ENCODE measurements at regions not wholly inside any gene's neighbourhood (a gene's known extent, or its start where the extent isn't known, plus 50 kb on each side); places are given as distances from the start of the nearest gene placed in this dataset.

- no peak for TF ChIP-seq CTCF (IDR thresholded peaks at IDR 0.05; ENCODE audit: insufficient read depth, low read depth, low read length, missing control alignments)
- DNase-seq (ENCODE audit: low read depth): no peak
- no peak overlapping the region for H3K4me3 ChIP-seq (ENCODE audit: low read depth, low read length)
These were observed 386.2 kb upstream of the SLC30A5 start for GRCh38 chr5:68707575-68707974.

- H3K4me3 ChIP-seq (ENCODE audit: low read depth, low read length): no peak overlapping the region
- DNase-seq (ENCODE audit: low read depth): no peak
- no peak for TF ChIP-seq CTCF (IDR thresholded peaks at IDR 0.05; ENCODE audit: insufficient read depth, low read depth, low read length, missing control alignments)
These were observed 385.5 kb upstream of the SLC30A5 start for GRCh38 chr5:68708156-68708841.

GRCh38 chr5:68708842-68709170, 385.0 kb upstream of the SLC30A5 start:
- no peak for DNase-seq (ENCODE audit: low read depth)
- no peak overlapping the region for H3K4me3 ChIP-seq (ENCODE audit: low read depth, low read length)
- no peak for TF ChIP-seq CTCF (IDR thresholded peaks at IDR 0.05; ENCODE audit: insufficient read depth, low read depth, low read length, missing control alignments)

DNA sequence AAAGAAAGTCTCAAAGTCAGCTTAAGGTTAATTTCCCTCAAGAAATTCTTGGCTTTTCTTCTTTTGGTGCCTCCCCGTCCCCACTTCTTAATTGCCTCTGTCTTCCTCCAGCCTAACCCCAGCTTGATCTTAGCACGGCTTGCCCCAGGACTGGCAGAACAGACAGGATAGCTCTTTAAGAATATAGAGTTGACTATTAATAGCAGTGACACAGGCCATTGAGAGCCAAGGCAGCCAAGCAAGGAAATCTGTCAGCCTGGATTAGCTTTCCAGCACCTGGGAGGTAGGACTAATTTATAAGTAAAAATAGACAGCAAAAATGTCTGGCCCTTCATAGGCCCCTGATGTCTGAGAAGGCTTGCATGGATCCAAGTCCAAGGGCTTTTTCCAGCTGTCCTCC, 384.6 kb upstream of the SLC30A5 start:
- no peak overlapping the region for H3K4me3 ChIP-seq (ENCODE audit: low read depth, low read length)
- TF ChIP-seq CTCF (IDR thresholded peaks at IDR 0.05; ENCODE audit: insufficient read depth, low read depth, low read length, missing control alignments): no peak
- no peak for DNase-seq (ENCODE audit: low read depth)

DNA sequence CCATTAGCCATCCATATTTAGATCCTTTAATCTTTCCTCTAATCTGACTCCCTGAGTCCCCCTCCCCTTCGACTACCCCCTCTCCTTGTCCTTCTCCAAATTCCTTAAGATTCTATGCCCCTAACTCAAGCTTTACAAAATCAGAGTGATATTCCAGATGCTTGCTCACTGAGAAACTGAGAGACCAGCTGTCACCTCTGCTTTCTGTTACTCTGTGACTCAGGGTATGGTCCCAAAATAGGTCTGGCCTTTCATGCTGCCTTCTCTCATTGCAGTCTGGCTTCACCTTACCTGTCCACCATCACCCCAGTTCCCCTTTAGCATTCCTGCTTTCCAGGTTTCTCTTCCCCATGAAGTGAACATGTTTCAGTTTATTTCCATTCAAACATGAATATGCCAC, 383.3 kb upstream of the SLC30A5 start:
- H3K4me3 ChIP-seq (ENCODE audit: low read depth, low read length): no peak overlapping the region
- TF ChIP-seq CTCF (IDR thresholded peaks at IDR 0.05; ENCODE audit: insufficient read depth, low read depth, low read length, missing control alignments): no peak
- peak; percentile 44 for DNase-seq (ENCODE audit: low read depth)

GRCh38 chr5:68711293-68712200, 382.3 kb upstream of the SLC30A5 start:
- TF ChIP-seq CTCF (IDR thresholded peaks at IDR 0.05; ENCODE audit: insufficient read depth, low read depth, low read length, missing control alignments): no peak
- peak overlapping the region; percentile 16 for H3K4me3 ChIP-seq (ENCODE audit: low read depth, low read length)
- DNase-seq (ENCODE audit: low read depth): peak; percentile 78
